GM12864 (cell line): ENCODE measurements at regions not wholly inside any gene's neighbourhood (a gene's known extent, or its start where the extent isn't known, plus 50 kb on each side); places are given as distances from the start of the nearest gene placed in this dataset.

Experiments used
- DNase-seq: peaks from one replicate; pipeline ENCODE4 v3.0.0-alpha.2; 2011; ENCODE audit warnings: low read depth
- H3K4me3 ChIP-seq: 2 replicates; pipeline ENCODE4 v1.5.1; 2011; ENCODE audit warnings: mild to moderate bottlenecking, low read depth, low read length, control low read depth
- TF ChIP-seq, protein P1 (sequence below): IDR thresholded peaks from 2 replicates; pipeline ENCODE4 v1.5.1; 2011; ENCODE audit warnings: low read depth, mild to moderate bottlenecking, moderate library complexity, low read length, control low read depth, inconsistent platforms; ENCODE audit errors: missing control alignments

DNA sequence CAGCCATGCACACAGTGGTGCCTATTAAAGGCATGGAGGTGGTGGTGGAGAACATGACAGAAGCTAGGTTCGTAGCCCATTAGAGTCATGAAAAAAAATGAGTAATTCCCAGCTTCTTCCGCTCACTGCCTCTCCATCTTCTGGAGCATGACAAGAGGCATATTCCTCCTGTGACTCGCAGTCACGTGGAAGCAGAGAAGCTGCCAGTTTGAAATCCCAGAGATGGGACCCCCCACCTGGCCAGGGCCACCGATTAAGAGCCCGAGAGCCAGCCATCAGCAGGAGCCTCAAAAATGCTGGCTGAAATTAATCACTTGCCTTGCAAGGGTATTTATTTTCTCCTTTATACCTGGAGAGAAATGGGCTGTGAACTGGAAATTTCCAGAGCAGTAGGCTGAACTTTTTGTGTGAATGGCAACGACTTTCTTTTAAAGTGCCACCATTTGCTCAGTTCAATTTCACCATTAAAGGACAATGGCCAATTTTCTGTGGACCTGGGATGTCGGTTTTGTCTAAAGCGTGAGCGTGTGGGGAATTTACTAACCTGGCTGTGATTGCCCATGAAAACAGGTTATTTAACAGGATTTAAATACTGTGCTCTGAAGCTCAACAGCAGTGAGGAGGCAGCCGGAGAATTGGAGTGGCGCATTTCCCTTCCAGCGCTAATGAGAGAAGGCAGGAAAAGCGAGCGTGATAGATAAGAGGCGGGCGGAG is 189.7 kb upstream of the SDK2 start:
- TF ChIP-seq, protein P1, sequence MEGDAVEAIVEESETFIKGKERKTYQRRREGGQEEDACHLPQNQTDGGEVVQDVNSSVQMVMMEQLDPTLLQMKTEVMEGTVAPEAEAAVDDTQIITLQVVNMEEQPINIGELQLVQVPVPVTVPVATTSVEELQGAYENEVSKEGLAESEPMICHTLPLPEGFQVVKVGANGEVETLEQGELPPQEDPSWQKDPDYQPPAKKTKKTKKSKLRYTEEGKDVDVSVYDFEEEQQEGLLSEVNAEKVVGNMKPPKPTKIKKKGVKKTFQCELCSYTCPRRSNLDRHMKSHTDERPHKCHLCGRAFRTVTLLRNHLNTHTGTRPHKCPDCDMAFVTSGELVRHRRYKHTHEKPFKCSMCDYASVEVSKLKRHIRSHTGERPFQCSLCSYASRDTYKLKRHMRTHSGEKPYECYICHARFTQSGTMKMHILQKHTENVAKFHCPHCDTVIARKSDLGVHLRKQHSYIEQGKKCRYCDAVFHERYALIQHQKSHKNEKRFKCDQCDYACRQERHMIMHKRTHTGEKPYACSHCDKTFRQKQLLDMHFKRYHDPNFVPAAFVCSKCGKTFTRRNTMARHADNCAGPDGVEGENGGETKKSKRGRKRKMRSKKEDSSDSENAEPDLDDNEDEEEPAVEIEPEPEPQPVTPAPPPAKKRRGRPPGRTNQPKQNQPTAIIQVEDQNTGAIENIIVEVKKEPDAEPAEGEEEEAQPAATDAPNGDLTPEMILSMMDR: no peak
- H3K4me3 ChIP-seq: no peak overlapping the region
- DNase-seq: no peak

DNA sequence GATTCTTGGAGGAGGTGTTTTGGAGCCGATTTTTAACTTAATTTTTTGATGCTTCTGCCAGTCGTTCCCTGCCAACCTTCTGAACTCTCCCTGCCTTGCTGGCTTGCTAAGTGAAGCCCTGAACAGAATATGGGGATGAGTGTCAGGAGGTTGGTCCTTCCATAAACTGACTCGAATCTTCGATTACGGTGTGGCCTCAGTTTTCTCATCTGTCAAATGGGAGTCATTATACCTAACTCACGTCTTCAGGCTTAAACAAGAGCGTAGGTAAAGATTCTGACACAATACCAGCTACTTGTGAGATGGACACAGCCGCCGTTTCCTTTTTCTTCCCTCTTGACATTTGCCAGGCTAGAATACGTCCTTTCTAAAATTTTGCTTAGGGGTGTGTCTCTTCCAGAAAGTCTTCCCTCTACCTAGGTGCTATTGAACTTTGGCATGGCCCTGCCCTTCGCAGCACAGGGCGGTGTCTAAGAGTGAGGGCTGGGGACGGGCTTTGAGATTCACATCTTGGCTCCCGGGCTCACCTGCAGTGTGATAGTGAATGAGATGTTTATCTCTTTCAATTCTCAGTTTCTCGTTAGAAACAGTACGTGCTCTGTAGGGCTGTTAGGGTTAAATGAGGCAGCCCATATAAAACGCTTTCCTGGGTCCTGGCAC is 190.6 kb upstream of the SDK2 start:
- H3K4me3 ChIP-seq: no peak overlapping the region
- TF ChIP-seq, protein P1: no peak
- DNase-seq: no peak

DNA sequence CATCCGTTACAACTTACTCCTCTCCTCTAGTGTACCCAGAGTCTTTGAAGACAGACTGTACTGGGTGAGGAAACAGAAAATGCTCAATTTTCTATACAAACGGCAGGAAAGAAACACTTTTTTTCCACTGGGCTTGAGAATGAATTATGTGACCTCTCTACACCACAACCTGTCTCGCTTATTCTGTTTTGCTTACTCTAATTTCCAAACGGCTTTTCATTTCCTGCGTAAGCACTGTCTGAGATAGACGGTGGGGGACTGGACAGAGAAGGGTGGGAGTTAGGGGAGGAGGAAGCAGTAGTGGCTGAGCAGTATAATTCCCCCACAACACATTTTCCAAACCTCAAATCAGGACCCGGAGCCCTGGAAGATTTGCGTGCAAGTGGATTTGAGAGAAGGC is 191.4 kb upstream of the SDK2 start:
- no peak overlapping the region for H3K4me3 ChIP-seq
- DNase-seq: no peak
- TF ChIP-seq, protein P1: no peak

DNA sequence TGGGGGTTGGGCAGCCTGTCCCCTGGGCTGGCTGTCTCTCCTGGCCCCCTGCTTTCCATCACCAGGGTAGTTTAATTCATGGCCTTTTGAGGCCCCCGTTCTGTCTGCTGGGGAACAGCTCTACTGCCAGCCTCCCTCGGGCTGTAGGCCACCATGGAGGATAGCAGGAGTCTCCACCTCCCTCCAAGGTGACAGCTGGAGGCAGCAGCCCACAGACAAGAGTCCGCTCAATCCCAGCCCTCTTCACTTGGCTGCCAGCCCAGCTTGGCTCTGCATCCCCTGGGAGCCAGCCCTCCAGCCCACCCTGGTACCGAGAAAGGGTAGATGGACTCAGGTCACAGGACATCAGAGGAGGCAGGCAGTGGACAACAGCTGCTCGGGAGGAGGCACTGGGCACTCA is 194.6 kb upstream of the SDK2 start:
- no peak for DNase-seq
- TF ChIP-seq, protein P1: no peak
- no peak overlapping the region for H3K4me3 ChIP-seq

DNA sequence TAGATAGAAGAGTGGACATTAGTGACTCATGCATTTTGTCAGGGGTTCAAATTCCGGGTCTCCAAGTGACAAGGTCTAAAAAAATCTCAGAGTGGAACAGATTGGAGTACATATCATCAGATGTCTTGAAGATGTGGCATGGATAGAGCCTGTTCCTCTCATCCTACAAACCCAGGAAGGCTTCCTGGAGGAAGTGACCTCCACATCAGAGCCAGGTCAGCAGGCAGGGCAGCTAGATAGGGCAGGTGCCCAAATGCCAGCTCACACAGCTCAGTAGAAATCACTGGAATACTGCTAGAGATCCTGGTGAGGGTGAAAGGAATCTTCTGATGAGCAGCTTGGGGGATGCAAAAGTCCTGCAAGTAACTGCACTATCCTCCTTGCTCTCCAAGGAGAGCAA is 196.6 kb upstream of the SDK2 start:
- no peak for DNase-seq
- no peak overlapping the region for H3K4me3 ChIP-seq
- TF ChIP-seq, protein P1: no peak

DNA sequence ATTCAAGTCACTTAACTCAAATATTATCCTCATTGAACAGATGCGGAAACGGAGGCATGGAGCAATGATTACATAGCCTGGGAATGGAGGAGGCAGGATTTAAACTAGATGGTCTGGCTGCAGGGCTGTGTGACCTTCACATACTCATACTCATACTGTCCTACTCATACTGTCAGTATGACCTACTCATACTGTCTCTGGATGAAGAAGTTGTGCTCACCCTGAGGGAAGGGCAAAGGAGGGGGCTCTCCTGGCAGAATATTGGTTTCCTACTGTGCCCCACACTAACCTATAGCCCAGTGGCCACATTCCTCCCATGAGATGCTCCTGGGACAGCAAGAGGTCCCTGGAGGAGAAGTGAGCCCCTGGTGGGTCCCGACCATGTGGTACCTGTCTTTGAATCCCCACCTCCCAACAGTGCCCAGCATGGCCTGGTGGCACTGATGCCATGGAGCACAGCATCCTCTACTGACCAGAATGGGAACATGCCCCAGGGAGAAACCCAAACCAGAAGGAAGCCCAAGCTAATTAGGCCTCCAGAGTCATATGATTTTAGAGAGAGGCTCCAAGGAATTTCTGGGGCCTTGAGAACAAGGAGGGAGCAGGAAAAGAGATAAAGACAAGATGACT is 197.3 kb upstream of the SDK2 start:
- TF ChIP-seq, protein P1: peak; percentile 42
- no peak for DNase-seq
- H3K4me3 ChIP-seq: no peak overlapping the region
